Activated CD4-positive, alpha-beta memory T cell treated with anti-CD3 and anti-CD28 coated beads, Interleukin-2, amount 10 ng/mL, durations not matched to agents 7 days and 5 days (primary cell): ENCODE measurements at regions not wholly inside any gene's neighbourhood (a gene's known extent, or its start where the extent isn't known, plus 50 kb on each side); places are given as distances from the start of the nearest gene placed in this dataset.
"Not testable (repeated sequence)": the region's sequence is repeated elsewhere in the genome, so short reads cannot be mapped to it uniquely, and the experiment has no call there.

Experiments
- CTCF ChIA-PET: fragments of 350-600 bp; sonication (Branson Sonifier 250); formaldehyde crosslinking; loops from one replicate; lab custom pipeline; 2021; ENCODE audit warnings: antibody characterized with exemption, inconsistent platforms; lab: Charles Lee
- POLR2A ChIA-PET: fragments of 350-600 bp; sonication (Branson Sonifier 250); formaldehyde crosslinking; loops from one replicate; lab custom pipeline; 2021; ENCODE audit warnings: antibody characterized with exemption; lab: Charles Lee
- DNase-seq: peaks from one replicate; pipeline ENCODE4 v3.0.0-alpha.2; 2020
- H3K27ac Mint-ChIP-seq: one replicate; pipeline ENCODE4 v1.8.0; 2021; ENCODE audit warnings: mild to moderate bottlenecking, mixed read lengths
- H3K27me3 Mint-ChIP-seq: one replicate; pipeline ENCODE4 v1.8.0; 2021; ENCODE audit warnings: mixed read lengths
- H3K36me3 Mint-ChIP-seq: one replicate; pipeline ENCODE4 v1.8.0; 2021; ENCODE audit warnings: low read depth, mixed read lengths
- H3K4me1 Mint-ChIP-seq: one replicate; pipeline ENCODE4 v1.8.0; 2021; ENCODE audit warnings: mixed read lengths
- H3K4me3 Mint-ChIP-seq: one replicate; pipeline ENCODE4 v1.8.0; 2021; ENCODE audit warnings: mild to moderate bottlenecking, mixed read lengths
- H3K9me3 Mint-ChIP-seq: one replicate; pipeline ENCODE4 v1.8.0; 2021; ENCODE audit warnings: mixed read lengths

DNA sequence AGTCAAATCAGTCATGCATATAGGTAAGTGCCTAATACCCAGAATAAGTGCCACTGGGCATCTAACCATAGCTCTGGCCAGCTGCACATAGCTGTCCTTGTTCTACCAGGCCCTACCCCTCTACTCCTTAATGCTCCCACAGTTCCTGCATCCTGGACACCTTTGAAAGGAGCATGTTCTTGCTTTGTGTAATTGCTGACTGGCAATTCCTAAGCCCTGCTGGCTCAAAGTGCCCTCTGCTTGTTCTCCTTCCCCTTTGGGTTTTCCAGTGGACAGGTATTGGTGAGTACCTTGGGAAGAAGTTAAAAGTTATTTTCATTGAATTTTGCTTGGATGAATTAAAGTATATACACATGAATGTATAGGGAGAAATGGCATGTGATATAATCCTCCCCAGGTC is 516.4 kb downstream of the ETNK1 start:
- POLR2A ChIA-PET = no interaction called here
- H3K9me3 Mint-ChIP-seq = peaks cover 12% of the 10 kb centered on the region

DNA sequence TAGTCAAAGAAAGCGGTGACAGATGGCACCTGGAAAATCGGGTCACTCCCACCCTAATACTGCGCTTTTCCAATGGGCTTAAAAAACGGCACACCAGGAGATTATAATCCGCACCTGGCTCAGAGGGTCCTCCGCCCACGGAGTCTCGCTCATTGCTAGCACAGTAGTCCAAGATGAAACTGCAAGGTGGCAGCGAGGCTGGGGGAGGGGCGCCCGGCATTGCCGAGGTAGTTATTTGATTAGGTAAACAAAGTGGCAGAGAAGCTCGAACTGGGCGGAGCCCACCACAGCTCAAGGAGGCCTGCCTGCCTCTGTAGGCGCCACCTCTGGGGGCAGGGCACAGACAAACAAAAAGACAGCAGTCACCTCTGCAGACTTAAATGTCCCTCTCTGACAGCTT is 521.1 kb downstream of the ETNK1 start:
- CTCF ChIA-PET, H3K4me1 Mint-ChIP-seq, POLR2A ChIA-PET, H3K27ac Mint-ChIP-seq, H3K36me3 Mint-ChIP-seq, H3K4me3 Mint-ChIP-seq, DNase-seq, H3K27me3 Mint-ChIP-seq: not testable (repeated sequence)
- H3K9me3 Mint-ChIP-seq = peaks cover 16% of the 10 kb centered on the region

More for the DNA sequence above, 516.4 kb downstream of the ETNK1 start:
- no peaks in the 10 kb centered on the region for H3K4me1 Mint-ChIP-seq
- DNase-seq = no peak
- H3K27ac Mint-ChIP-seq = no peak overlapping the region
- no peak overlapping the region for H3K4me3 Mint-ChIP-seq
- CTCF ChIA-PET = no interaction called here
- H3K27me3 Mint-ChIP-seq = no peaks in the 10 kb centered on the region
- no peaks in the 10 kb centered on the region for H3K36me3 Mint-ChIP-seq

DNA sequence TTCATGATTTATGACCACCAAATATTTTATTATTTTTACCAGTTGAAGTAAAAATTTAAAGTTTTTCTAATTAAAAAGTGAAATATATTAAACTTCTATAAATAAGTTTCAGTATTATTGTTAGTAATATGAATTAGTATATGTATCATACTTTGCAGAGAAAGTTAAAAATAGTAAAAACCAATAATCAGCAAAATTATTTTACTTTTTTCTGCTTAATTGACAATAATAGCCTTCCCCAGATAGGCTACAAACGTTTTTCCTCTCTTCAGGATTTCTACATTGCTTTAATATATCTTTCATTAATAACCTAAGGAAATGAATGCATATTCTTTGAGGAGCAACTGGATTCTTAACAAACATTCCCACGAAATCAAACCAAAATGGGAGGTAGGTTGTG is 543.5 kb downstream of the ETNK1 start:
- DNase-seq = no peak
- ChIA-PET POLR2A (no interaction called here), CTCF (no interaction called here)
- no peaks in the 10 kb centered on the region for H3K36me3 Mint-ChIP-seq
- no peak overlapping the region for H3K27ac Mint-ChIP-seq
- H3K4me1 Mint-ChIP-seq = no peaks in the 10 kb centered on the region
- H3K4me3 Mint-ChIP-seq = no peak overlapping the region
- peaks cover 2% of the 10 kb centered on the region for H3K9me3 Mint-ChIP-seq
- H3K27me3 Mint-ChIP-seq = no peaks in the 10 kb centered on the region

GRCh38 chr12:23169012-23169695 is 544.2 kb downstream of the ETNK1 start:
- Mint-ChIP-seq H3K4me3 (no peak overlapping the region), H3K9me3 (peaks cover 7% of the 10 kb centered on the region), H3K4me1 (no peaks in the 10 kb centered on the region), H3K27ac (no peak overlapping the region), H3K36me3 (no peaks in the 10 kb centered on the region), H3K27me3 (no peaks in the 10 kb centered on the region)
- ChIA-PET POLR2A (no interaction called here), CTCF (no interaction called here)
- DNase-seq = no peak

GRCh38 chr12:23169696-23170013 is 544.7 kb downstream of the ETNK1 start:
- no peak overlapping the region for H3K27ac Mint-ChIP-seq

GRCh38 chr12:23174917-23175316 is 549.9 kb downstream of the ETNK1 start:
- H3K27me3 Mint-ChIP-seq = no peaks in the 10 kb centered on the region
- ChIA-PET POLR2A (no interaction called here), CTCF (no interaction called here)
- no peak overlapping the region for H3K27ac Mint-ChIP-seq
- H3K36me3 Mint-ChIP-seq = no peaks in the 10 kb centered on the region
- DNase-seq = no peak
- H3K4me1 Mint-ChIP-seq = no peaks in the 10 kb centered on the region
- peaks cover 6% of the 10 kb centered on the region for H3K9me3 Mint-ChIP-seq
- no peak overlapping the region for H3K4me3 Mint-ChIP-seq

More at GRCh38 chr12:23169696-23170013, 544.7 kb downstream of the ETNK1 start:
- DNase-seq = no peak
- Mint-ChIP-seq H3K9me3 (peaks cover 8% of the 10 kb centered on the region), H3K4me3 (no peak overlapping the region), H3K27me3 (no peaks in the 10 kb centered on the region), H3K36me3 (no peaks in the 10 kb centered on the region), H3K4me1 (no peaks in the 10 kb centered on the region)
- POLR2A ChIA-PET = no interaction called here
- CTCF ChIA-PET = no interaction called here

GRCh38 chr12:23185346-23185745 is 560.4 kb downstream of the ETNK1 start:
- no peak overlapping the region for H3K27ac Mint-ChIP-seq
- H3K4me3 Mint-ChIP-seq = no peak overlapping the region
- POLR2A ChIA-PET = no interaction called here
- CTCF ChIA-PET = no interaction called here
- no peaks in the 10 kb centered on the region for H3K9me3 Mint-ChIP-seq
- no peaks in the 10 kb centered on the region for H3K36me3 Mint-ChIP-seq
- H3K27me3 Mint-ChIP-seq = no peaks in the 10 kb centered on the region
- DNase-seq = no peak
- H3K4me1 Mint-ChIP-seq = no peaks in the 10 kb centered on the region

DNA sequence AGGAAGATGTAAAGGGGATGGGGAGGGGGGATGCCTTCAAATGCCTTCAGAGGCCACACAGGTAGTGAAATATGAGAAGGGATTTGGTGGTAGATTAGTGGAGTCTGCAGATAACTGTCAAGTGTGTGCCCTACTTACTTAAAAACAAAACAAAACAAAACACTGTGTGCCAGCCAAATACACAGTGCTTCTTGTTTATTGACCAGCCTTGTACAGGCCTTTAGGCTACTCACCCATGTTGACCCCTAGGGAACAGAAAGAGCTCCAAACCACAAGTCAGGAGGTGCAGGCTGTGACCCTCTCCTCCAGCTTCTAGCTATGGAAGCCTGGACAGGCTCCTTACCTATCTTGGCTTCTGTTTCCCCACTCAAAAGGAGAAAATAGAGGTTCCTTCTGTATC is 562.0 kb downstream of the ETNK1 start:
- no peaks in the 10 kb centered on the region for H3K4me1 Mint-ChIP-seq
- no peaks in the 10 kb centered on the region for H3K9me3 Mint-ChIP-seq
- H3K27ac Mint-ChIP-seq = no peak overlapping the region
- H3K27me3 Mint-ChIP-seq = no peaks in the 10 kb centered on the region
- no peaks in the 10 kb centered on the region for H3K36me3 Mint-ChIP-seq
- no peak for DNase-seq
- ChIA-PET CTCF (no interaction called here), POLR2A (no interaction called here)
- no peak overlapping the region for H3K4me3 Mint-ChIP-seq

GRCh38 chr12:23193552-23193951 is 568.6 kb downstream of the ETNK1 start:
- POLR2A ChIA-PET = no interaction called here
- Mint-ChIP-seq H3K4me3 (no peak overlapping the region), H3K9me3 (no peaks in the 10 kb centered on the region), H3K27me3 (no peaks in the 10 kb centered on the region), H3K36me3 (no peaks in the 10 kb centered on the region), H3K4me1 (no peaks in the 10 kb centered on the region), H3K27ac (no peak overlapping the region)
- no peak for DNase-seq
- CTCF ChIA-PET = interaction anchor here (1.5 kb wide), 1 partner anchor 11 kb away, joined by 4 read pairs; no protein-coding TSS in a partner anchor

DNA sequence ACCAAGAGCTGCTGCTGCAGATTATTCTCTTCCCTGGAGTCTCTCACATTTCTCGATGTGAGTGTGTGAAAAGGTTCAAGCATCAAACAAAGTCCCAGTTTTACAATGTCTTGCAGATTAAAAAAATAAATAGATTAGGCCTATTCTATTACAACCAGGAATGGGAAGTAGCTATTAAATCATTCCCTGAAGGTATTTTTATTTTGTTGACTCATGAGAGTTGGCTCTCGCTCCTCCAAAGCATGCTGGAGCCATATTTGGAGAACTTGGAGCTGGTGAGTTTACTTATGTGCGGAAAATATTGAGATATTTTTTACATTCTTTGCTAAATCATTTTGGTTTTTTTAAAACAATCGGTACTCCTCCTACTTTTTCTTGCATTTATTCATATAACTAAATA is 572.3 kb downstream of the ETNK1 start:
- ChIA-PET CTCF (interaction anchor here (1.1 to 1.5 kb wide), 2 partner anchors 8 to 10 kb away, joined by 3 to 5 read pairs; no protein-coding TSS in a partner anchor), POLR2A (no interaction called here)
- Mint-ChIP-seq H3K4me1 (no peaks in the 10 kb centered on the region), H3K36me3 (no peaks in the 10 kb centered on the region), H3K27ac (no peak overlapping the region), H3K9me3 (no peaks in the 10 kb centered on the region), H3K4me3 (no peak overlapping the region), H3K27me3 (no peaks in the 10 kb centered on the region)
- no peak for DNase-seq

GRCh38 chr12:23202728-23203127 is 577.8 kb downstream of the ETNK1 start:
- Mint-ChIP-seq H3K27me3 (no peaks in the 10 kb centered on the region), H3K4me1 (no peaks in the 10 kb centered on the region), H3K36me3 (no peaks in the 10 kb centered on the region), H3K27ac (no peak overlapping the region), H3K4me3 (no peak overlapping the region), H3K9me3 (no peaks in the 10 kb centered on the region)
- CTCF ChIA-PET = no interaction called here
- POLR2A ChIA-PET = no interaction called here
- no peak for DNase-seq

DNA sequence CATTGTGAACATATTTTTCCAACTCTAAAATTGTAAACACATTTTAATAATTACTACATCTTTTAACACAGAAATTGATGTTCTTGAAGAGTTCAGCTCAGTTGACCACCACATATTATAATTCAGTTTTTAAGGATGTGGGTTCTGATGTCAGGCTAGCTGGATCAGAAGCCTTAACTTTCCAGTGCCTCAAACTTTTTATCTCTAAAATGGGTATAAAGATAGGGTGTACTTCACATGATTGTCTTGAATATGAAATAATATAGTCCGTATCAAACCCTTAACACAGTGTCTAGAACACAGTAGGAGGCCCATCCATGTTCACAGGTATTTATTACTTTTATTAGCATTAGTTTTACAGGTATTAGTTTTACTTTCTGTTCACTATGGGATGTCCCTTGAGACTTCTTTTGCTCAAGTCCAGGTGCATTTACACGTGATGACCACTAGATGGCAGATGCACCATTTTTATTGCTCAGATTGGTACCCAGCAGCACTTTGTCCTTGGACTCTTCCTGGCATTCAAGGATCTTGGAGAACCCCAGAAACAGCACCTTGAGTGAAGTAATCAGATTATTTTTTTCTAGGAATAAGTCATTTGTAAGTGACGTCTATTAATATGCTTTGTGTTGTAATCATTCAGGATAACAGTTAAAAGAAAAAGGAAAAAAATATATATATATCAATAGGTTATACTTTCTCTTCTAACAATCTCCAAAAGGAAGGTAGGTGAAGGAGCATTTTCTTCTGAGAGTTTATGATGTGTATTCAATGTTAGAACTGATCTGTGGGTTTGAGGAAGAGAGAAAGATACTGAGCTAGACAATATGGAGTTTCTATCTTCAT is 580.2 kb downstream of the ETNK1 start:
- no peaks in the 10 kb centered on the region for H3K9me3 Mint-ChIP-seq
- no peaks in the 10 kb centered on the region for H3K4me1 Mint-ChIP-seq
- no peaks in the 10 kb centered on the region for H3K27me3 Mint-ChIP-seq
- ChIA-PET POLR2A (no interaction called here), CTCF (interaction anchor here (0.6 to 1.3 kb wide), 5 partner anchors 8 to 886 kb away, joined by 3 to 4 read pairs (median 3); no protein-coding TSS in a partner anchor)
- no peaks in the 10 kb centered on the region for H3K36me3 Mint-ChIP-seq
- no peak for DNase-seq
- no peak overlapping the region for H3K27ac Mint-ChIP-seq
- no peak overlapping the region for H3K4me3 Mint-ChIP-seq

GRCh38 chr12:23209793-23210192 is 584.8 kb downstream of the ETNK1 start:
- CTCF ChIA-PET = no interaction called here
- Mint-ChIP-seq H3K36me3 (no peaks in the 10 kb centered on the region), H3K4me1 (no peaks in the 10 kb centered on the region), H3K27ac (no peak overlapping the region), H3K27me3 (no peaks in the 10 kb centered on the region), H3K4me3 (no peak overlapping the region), H3K9me3 (peaks cover 2% of the 10 kb centered on the region)
- POLR2A ChIA-PET = no interaction called here
- DNase-seq = no peak
